Fibroblast of lung (primary cell): ENCODE measurements at regions not wholly inside any gene's neighbourhood (a gene's known extent, or its start where the extent isn't known, plus 50 kb on each side); places are given as distances from the start of the nearest gene placed in this dataset.

ENCODE experiments used
- DNase-seq, 2 donors: peaks; one replicate each; pipeline versions ENCODE4 v3.0.0 to v3.0.0-alpha.2; 2010; ENCODE audit warnings: low read depth in 2 of 2
- H2AFZ ChIP-seq: 2 replicates; pipeline ENCODE4 v1.5.1; 2012; ENCODE audit warnings: low read length, control low read depth, inconsistent platforms
- H3K27ac ChIP-seq: 2 replicates; pipeline ENCODE4 v1.5.1; 2011; ENCODE audit warnings: low read length, control low read depth; ENCODE audit not compliant: insufficient read depth
- H3K27me3 ChIP-seq: 2 replicates; pipeline ENCODE4 v1.5.1; 2011; ENCODE audit warnings: mild to moderate bottlenecking, low read length; ENCODE audit not compliant: control insufficient read depth, insufficient read depth
- H3K36me3 ChIP-seq: 2 replicates; pipeline ENCODE4 v1.5.1; 2011; ENCODE audit warnings: low read length; ENCODE audit not compliant: control insufficient read depth, insufficient read depth
- H3K4me1 ChIP-seq: 2 replicates; pipeline ENCODE4 v1.5.1; 2011; ENCODE audit warnings: low read length; ENCODE audit not compliant: control insufficient read depth, insufficient read depth; ENCODE audit errors: extremely low read depth
- H3K4me2 ChIP-seq: 2 replicates; pipeline ENCODE4 v1.5.1; 2011; ENCODE audit warnings: low read length, control low read depth; ENCODE audit not compliant: insufficient read depth; ENCODE audit errors: extremely low read depth
- H3K4me3 ChIP-seq, 4 experiments: fragments of 200-600 bp in 1 of 4; sonication (generic) in 1 of 4; replicated peaks in 1 of 4; 2 replicates each; pipeline ENCODE4 v1.5.1; 2011 to 2016; ENCODE audit warnings: low read length in 4 of 4, low read depth in 3 of 4, mild to moderate bottlenecking in 3 of 4, control low read depth in 2 of 4, inconsistent platforms in 1 of 4, mixed read lengths in 1 of 4; ENCODE audit not compliant: insufficient read depth in 1 of 4; ENCODE audit errors: control extremely low read depth in 1 of 4
- H3K79me2 ChIP-seq: 2 replicates; pipeline ENCODE4 v1.5.1; 2012; ENCODE audit warnings: mild to moderate bottlenecking, low read length, inconsistent platforms; ENCODE audit not compliant: control insufficient read depth, insufficient read depth
- H3K9ac ChIP-seq: 2 replicates; pipeline ENCODE4 v1.5.1; 2011; ENCODE audit warnings: mild to moderate bottlenecking, low read length, control low read depth; ENCODE audit not compliant: insufficient read depth
- H3K9me3 ChIP-seq: 2 replicates; pipeline ENCODE4 v1.5.1; 2012; ENCODE audit warnings: low read depth, low read length; ENCODE audit not compliant: control insufficient read depth, insufficient read depth
- H4K20me1 ChIP-seq: 2 replicates; pipeline ENCODE4 v1.5.1; 2011; ENCODE audit warnings: low read length; ENCODE audit not compliant: control insufficient read depth, insufficient read depth; ENCODE audit errors: extremely low read depth
- CTCF ChIP-seq, 2 donors: IDR thresholded peaks in 1 of 2; conservative IDR thresholded peaks in 1 of 2; 1 replicate in 1 of 2; 2 replicates in 1 of 2; pipeline ENCODE4 v1.5.1; 2011 to 2012; ENCODE audit warnings: low read length in 2 of 2, control low read depth in 1 of 2, inconsistent platforms in 1 of 2, low read depth in 1 of 2, mild to moderate bottlenecking in 1 of 2
- EZH2 ChIP-seq: IDR thresholded peaks from 2 replicates; pipeline ENCODE4 v1.5.1; 2012; ENCODE audit warnings: low read length, control low read depth, mild to moderate bottlenecking; ENCODE audit errors: missing control alignments

- H2AFZ ChIP-seq, result no peak overlapping the region
- H3K27ac ChIP-seq, result no peak overlapping the region
- H3K9ac ChIP-seq, result no peak overlapping the region
- no peaks in the 10 kb centered on the region for H3K79me2 ChIP-seq
- no peaks in the 10 kb centered on the region for H3K9me3 ChIP-seq
- H3K27me3 ChIP-seq, result no peaks in the 10 kb centered on the region
- H3K4me3 ChIP-seq, result no peak overlapping the region
- no peaks in the 10 kb centered on the region for H3K36me3 ChIP-seq
- no peaks in the 10 kb centered on the region for H3K4me1 ChIP-seq
- H4K20me1 ChIP-seq, result no peaks in the 10 kb centered on the region
- no peak overlapping the region for H3K4me2 ChIP-seq
- no peak for DNase-seq
- TF ChIP-seq EZH2, result no peak
- no peak for TF ChIP-seq CTCF (conservative IDR thresholded peaks at IDR 0.05 in 1 of 2, IDR thresholded peaks at IDR 0.05 in 1 of 2; ENCODE audit: low read depth in 1 of 2, low read length in 2 of 2)
These were observed 480.0 kb downstream of the TOX3 start for GRCh38 chr16:52066962-52067361.

- TF ChIP-seq CTCF (conservative IDR thresholded peaks at IDR 0.05 in 1 of 2, IDR thresholded peaks at IDR 0.05 in 1 of 2; ENCODE audit: low read depth in 1 of 2, low read length in 2 of 2) (no peak), EZH2 (no peak)
These were observed 490.7 kb downstream of the TOX3 start for GRCh38 chr16:52056259-52056658.

GRCh38 chr16:52055381-52055780 lies 491.6 kb downstream of the TOX3 start:
- DNase-seq, result no peak

More at GRCh38 chr16:52056259-52056658, 490.7 kb downstream of the TOX3 start:
- no peaks in the 10 kb centered on the region for H4K20me1 ChIP-seq
- DNase-seq, result no peak
- no peaks in the 10 kb centered on the region for H3K36me3 ChIP-seq
- H3K4me1 ChIP-seq, result no peaks in the 10 kb centered on the region
- no peak overlapping the region for H3K4me2 ChIP-seq
- no peak overlapping the region for H3K27ac ChIP-seq
- H3K79me2 ChIP-seq, result no peaks in the 10 kb centered on the region
- no peak overlapping the region for H3K9ac ChIP-seq
- H3K9me3 ChIP-seq, result no peaks in the 10 kb centered on the region
- H3K4me3 ChIP-seq, result no peak overlapping the region
- no peak overlapping the region for H2AFZ ChIP-seq
- no peaks in the 10 kb centered on the region for H3K27me3 ChIP-seq

More at GRCh38 chr16:52055381-52055780, 491.6 kb downstream of the TOX3 start:
- H3K79me2 ChIP-seq, result no peaks in the 10 kb centered on the region
- H3K4me2 ChIP-seq, result no peak overlapping the region
- H4K20me1 ChIP-seq, result no peaks in the 10 kb centered on the region
- H3K4me3 ChIP-seq, result no peak overlapping the region
- H3K27me3 ChIP-seq, result no peaks in the 10 kb centered on the region
- no peak overlapping the region for H3K9ac ChIP-seq
- no peaks in the 10 kb centered on the region for H3K4me1 ChIP-seq
- no peak overlapping the region for H2AFZ ChIP-seq
- H3K27ac ChIP-seq, result no peak overlapping the region
- no peaks in the 10 kb centered on the region for H3K36me3 ChIP-seq
- TF ChIP-seq EZH2 (no peak), CTCF (conservative IDR thresholded peaks at IDR 0.05 in 1 of 2, IDR thresholded peaks at IDR 0.05 in 1 of 2; ENCODE audit: low read depth in 1 of 2, low read length in 2 of 2) (no peak)
- H3K9me3 ChIP-seq, result no peaks in the 10 kb centered on the region
